ENCODE measurements at regions not wholly inside any gene's neighbourhood (a gene's known extent, or its start where the extent isn't known, plus 50 kb on each side); places are given as distances from the start of the nearest gene placed in this dataset.

DNA sequence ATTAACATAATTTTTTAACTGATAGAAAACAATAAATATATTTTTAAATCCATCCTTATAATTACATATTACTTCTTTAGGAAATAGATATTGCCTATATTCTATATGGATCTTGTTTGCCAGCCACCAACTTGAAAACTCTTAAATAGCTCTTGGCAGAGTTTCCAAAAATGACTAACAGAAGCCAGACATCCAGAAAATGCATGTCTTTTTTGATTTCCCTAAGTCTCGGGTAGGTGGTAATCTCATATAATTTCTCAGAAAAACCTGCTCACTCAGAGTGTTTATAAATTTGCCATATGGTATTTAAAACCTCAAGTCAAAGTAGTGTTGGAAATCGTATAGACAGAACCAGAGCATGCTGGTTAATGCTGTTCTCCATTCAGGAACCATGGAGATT lies 360.4 kb upstream of the FOXG1 start:
- H3K9me3 ChIP-seq (ENCODE audit: severe bottlenecking), result no peaks in the 10 kb centered on the region
- ATAC-seq (ENCODE audit: low read depth) (no peak), DNase-seq (ENCODE audit: low spot score) (no peak)
- H3K36me3 ChIP-seq (ENCODE audit: low read depth), result no peaks in the 10 kb centered on the region
- no peaks in the 10 kb centered on the region for H3K27me3 ChIP-seq (ENCODE audit: insufficient read depth, poor library complexity, severe bottlenecking)
- TF ChIP-seq, protein P1, sequence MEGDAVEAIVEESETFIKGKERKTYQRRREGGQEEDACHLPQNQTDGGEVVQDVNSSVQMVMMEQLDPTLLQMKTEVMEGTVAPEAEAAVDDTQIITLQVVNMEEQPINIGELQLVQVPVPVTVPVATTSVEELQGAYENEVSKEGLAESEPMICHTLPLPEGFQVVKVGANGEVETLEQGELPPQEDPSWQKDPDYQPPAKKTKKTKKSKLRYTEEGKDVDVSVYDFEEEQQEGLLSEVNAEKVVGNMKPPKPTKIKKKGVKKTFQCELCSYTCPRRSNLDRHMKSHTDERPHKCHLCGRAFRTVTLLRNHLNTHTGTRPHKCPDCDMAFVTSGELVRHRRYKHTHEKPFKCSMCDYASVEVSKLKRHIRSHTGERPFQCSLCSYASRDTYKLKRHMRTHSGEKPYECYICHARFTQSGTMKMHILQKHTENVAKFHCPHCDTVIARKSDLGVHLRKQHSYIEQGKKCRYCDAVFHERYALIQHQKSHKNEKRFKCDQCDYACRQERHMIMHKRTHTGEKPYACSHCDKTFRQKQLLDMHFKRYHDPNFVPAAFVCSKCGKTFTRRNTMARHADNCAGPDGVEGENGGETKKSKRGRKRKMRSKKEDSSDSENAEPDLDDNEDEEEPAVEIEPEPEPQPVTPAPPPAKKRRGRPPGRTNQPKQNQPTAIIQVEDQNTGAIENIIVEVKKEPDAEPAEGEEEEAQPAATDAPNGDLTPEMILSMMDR (IDR thresholded peaks at IDR 0.05; ENCODE audit: poor library complexity, severe bottlenecking), result no peak
- no peak overlapping the region for H3K27ac ChIP-seq (ENCODE audit: poor library complexity, severe bottlenecking)
- H3K4me1 ChIP-seq (ENCODE audit: insufficient read depth, poor library complexity, severe bottlenecking), result peaks cover 5% of the 10 kb centered on the region
- no peak overlapping the region for H3K4me3 ChIP-seq (ENCODE audit: severe bottlenecking)

DNA sequence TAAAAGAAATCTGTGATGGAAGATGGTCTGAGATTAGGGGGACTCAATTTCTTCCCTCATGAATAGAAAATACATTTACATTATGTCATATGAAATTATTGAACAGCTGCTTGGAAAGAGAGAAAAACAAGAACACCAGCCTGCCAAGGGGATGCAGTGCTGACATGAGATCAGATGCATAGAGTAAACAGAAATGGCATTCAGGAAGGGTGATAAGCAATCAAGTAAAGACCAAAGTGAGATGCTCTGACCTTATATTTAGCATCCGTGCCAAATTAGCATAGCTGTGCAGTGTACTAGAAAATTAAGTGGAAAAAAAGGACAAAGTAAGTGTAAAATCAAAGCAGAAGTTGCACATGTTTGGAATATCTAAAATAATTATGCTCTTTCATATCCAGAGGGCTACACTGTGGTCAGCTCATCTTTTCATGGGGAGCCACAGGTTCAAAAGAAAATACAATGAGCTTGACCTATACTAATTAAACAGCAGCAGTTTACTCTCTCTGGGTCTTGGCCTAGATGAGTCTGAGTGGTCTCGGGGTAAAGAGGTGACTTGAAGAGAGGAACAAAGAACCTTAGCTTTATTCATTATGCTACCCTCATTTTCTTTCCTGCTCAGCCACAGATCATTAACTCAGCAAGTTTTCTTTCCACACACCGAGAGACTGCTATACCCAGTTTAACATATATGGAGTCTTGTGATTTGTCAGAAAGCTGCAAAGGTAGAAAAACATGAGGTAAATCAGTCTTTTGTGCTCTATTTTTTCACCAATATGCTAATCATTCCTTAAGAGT lies 359.4 kb upstream of the FOXG1 start:
- H3K4me1 ChIP-seq (ENCODE audit: insufficient read depth, poor library complexity, severe bottlenecking), result peaks cover 5% of the 10 kb centered on the region
- no peaks in the 10 kb centered on the region for H3K9me3 ChIP-seq (ENCODE audit: severe bottlenecking)
- ATAC-seq (ENCODE audit: low read depth) (no peak), DNase-seq (ENCODE audit: low spot score) (no peak)
- no peaks in the 10 kb centered on the region for H3K36me3 ChIP-seq (ENCODE audit: low read depth)
- TF ChIP-seq, protein P1 (IDR thresholded peaks at IDR 0.05; ENCODE audit: poor library complexity, severe bottlenecking), result no peak
- no peak overlapping the region for H3K4me3 ChIP-seq (ENCODE audit: severe bottlenecking)
- no peaks in the 10 kb centered on the region for H3K27me3 ChIP-seq (ENCODE audit: insufficient read depth, poor library complexity, severe bottlenecking)
- no peak overlapping the region for H3K27ac ChIP-seq (ENCODE audit: poor library complexity, severe bottlenecking)

DNA sequence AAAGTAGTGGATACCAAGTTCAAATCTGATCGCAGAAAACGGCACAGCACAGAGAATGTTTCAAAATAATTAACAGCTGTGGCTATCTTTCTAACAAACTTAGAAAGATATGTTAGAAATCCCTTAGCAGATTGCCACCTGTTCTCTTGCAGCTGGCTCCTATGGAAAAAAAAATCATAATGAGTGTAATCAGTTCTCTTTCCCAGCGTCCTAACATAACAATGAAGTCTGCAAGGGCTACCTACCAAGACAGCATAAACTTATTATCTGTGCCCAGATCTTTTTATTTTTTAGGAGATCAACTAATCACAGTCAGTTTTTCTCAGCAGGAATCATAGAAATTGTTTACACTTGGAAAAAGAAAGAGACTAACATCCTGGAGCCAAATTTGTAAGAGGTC lies 358.6 kb upstream of the FOXG1 start:
- TF ChIP-seq, protein P1 (IDR thresholded peaks at IDR 0.05; ENCODE audit: poor library complexity, severe bottlenecking), result no peak
- Histone ChIP-seq H3K4me3 (ENCODE audit: severe bottlenecking) (no peak overlapping the region), H3K36me3 (ENCODE audit: low read depth) (no peaks in the 10 kb centered on the region), H3K27me3 (ENCODE audit: insufficient read depth, poor library complexity, severe bottlenecking) (no peaks in the 10 kb centered on the region), H3K9me3 (ENCODE audit: severe bottlenecking) (no peaks in the 10 kb centered on the region), H3K4me1 (ENCODE audit: insufficient read depth, poor library complexity, severe bottlenecking) (peaks cover 5% of the 10 kb centered on the region), H3K27ac (ENCODE audit: poor library complexity, severe bottlenecking) (no peak overlapping the region)
- DNase-seq (ENCODE audit: low spot score) (no peak), ATAC-seq (ENCODE audit: low read depth) (no peak)

DNA sequence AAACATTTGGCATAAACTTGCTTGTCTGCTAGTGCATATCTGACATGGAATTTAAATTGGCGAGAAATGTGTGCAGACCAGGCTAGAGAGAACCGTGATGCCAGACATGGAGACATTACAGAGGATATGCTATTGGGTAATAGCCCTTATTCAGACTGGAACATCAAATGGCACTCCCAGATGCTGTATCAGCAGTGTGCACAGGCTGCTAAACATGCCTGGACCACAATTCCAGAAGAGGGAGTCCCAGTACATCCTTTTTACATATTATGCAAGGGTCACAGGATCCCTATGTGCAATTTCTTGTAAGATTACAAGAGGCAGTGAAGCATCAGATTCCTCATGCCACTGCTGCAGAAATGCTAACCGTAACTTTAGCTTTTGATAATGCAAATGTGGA lies 354.5 kb upstream of the FOXG1 start:
- DNase-seq (ENCODE audit: low spot score) (no peak), ATAC-seq (ENCODE audit: low read depth) (peak; percentile 56; the same call in 1 of the 3 replicates)
- Histone ChIP-seq H3K27ac (ENCODE audit: poor library complexity, severe bottlenecking) (no peak overlapping the region), H3K36me3 (ENCODE audit: low read depth) (no peaks in the 10 kb centered on the region), H3K4me3 (ENCODE audit: severe bottlenecking) (no peak overlapping the region), H3K4me1 (ENCODE audit: insufficient read depth, poor library complexity, severe bottlenecking) (no peaks in the 10 kb centered on the region), H3K9me3 (ENCODE audit: severe bottlenecking) (no peaks in the 10 kb centered on the region), H3K27me3 (ENCODE audit: insufficient read depth, poor library complexity, severe bottlenecking) (no peaks in the 10 kb centered on the region)
- TF ChIP-seq, protein P1 (IDR thresholded peaks at IDR 0.05; ENCODE audit: poor library complexity, severe bottlenecking), result peak; percentile 31

DNA sequence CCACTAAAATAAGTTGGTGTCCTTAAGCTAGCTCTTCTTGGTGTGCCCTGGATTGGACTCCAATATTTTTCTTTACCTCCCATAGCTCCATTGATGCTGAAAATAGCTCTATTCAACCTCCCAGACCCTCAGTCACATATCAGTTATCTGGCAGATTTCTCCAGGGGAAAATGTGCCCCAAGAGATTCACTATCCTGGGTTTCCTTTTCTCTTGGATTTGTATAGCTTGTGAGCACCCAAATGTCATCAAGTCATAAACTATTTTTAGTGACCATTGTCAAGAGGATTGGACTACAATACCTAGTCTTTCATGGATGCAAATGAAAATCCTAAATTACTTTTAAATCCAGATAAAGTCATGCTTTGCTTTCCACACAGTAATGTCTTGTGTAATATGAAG lies 339.6 kb upstream of the FOXG1 start:
- ATAC-seq (ENCODE audit: low read depth) (no peak), DNase-seq (ENCODE audit: low spot score) (no peak)
- no peaks in the 10 kb centered on the region for H3K36me3 ChIP-seq (ENCODE audit: low read depth)
- TF ChIP-seq, protein P1 (IDR thresholded peaks at IDR 0.05; ENCODE audit: poor library complexity, severe bottlenecking), result no peak
- H3K4me3 ChIP-seq (ENCODE audit: severe bottlenecking), result no peak overlapping the region
- H3K27me3 ChIP-seq (ENCODE audit: insufficient read depth, poor library complexity, severe bottlenecking), result no peaks in the 10 kb centered on the region
- no peak overlapping the region for H3K27ac ChIP-seq (ENCODE audit: poor library complexity, severe bottlenecking)
- H3K4me1 ChIP-seq (ENCODE audit: insufficient read depth, poor library complexity, severe bottlenecking), result no peaks in the 10 kb centered on the region
- peaks cover 9% of the 10 kb centered on the region for H3K9me3 ChIP-seq (ENCODE audit: severe bottlenecking)
